GM23338 (cell line): ENCODE measurements at regions not wholly inside any gene's neighbourhood (a gene's known extent, or its start where the extent isn't known, plus 50 kb on each side); places are given as distances from the start of the nearest gene placed in this dataset.

Source experiments
- ATAC-seq: fragments of 200-7000 bp; cut with Tn5 transposase; 3 replicates; pipeline ENCODE4 v1.9.1; 2020
- DNase-seq: peaks from one replicate; pipeline ENCODE4 v3.0.0-alpha.2; 2015; ENCODE audit warnings: low spot score
- H2AFZ ChIP-seq: fragments of 200-600 bp; sonication (generic); 2 replicates; pipeline ENCODE4 v1.8.0; 2016; ENCODE audit warnings: antibody characterized with exemption, mild to moderate bottlenecking, moderate library complexity
- H3F3A ChIP-seq: fragments of 200-600 bp; sonication (generic); replicated peaks from 2 replicates; pipeline ENCODE4 v1.8.0; 2017; ENCODE audit warnings: antibody characterized with exemption, mixed run types, low read depth
- H3K27ac ChIP-seq: fragments of 200-600 bp; sonication (generic); 2 replicates; pipeline ENCODE4 v1.6.1; 2016; ENCODE audit warnings: low read depth
- H3K27me3 ChIP-seq: fragments of 200-600 bp; sonication (generic); 2 replicates; pipeline ENCODE4 v1.8.0; 2016; ENCODE audit warnings: mild to moderate bottlenecking, mixed run types, moderate library complexity; ENCODE audit not compliant: insufficient read depth
- H3K36me3 ChIP-seq: fragments of 200-600 bp; sonication (generic); 2 replicates; pipeline ENCODE4 v1.8.0; 2016; ENCODE audit warnings: mild to moderate bottlenecking; ENCODE audit not compliant: insufficient read depth
- H3K4me1 ChIP-seq: fragments of 200-600 bp; sonication (generic); 2 replicates; pipeline ENCODE4 v1.8.0; 2016; ENCODE audit warnings: mild to moderate bottlenecking, moderate library complexity; ENCODE audit not compliant: insufficient read depth
- H3K4me2 ChIP-seq: fragments of 200-600 bp; sonication (generic); 2 replicates; pipeline ENCODE4 v1.7.1; 2017; ENCODE audit warnings: mixed run types
- H3K4me3 ChIP-seq: fragments of 200-600 bp; sonication (generic); 2 replicates; pipeline ENCODE4 v1.6.1; 2016; ENCODE audit warnings: mixed run types
- H3K79me2 ChIP-seq: fragments of 200-600 bp; sonication (generic); replicated peaks from 2 replicates; pipeline ENCODE4 v1.8.0; 2017; ENCODE audit warnings: mild to moderate bottlenecking; ENCODE audit not compliant: insufficient read depth
- H3K9me2 ChIP-seq: fragments of 200-600 bp; sonication (generic); 2 replicates; pipeline ENCODE4 v1.8.0; 2017; ENCODE audit not compliant: insufficient read depth
- H4K20me1 ChIP-seq: fragments of 200-600 bp; sonication (generic); replicated peaks from 2 replicates; pipeline ENCODE4 v1.8.0; 2017; ENCODE audit warnings: mild to moderate bottlenecking; ENCODE audit not compliant: insufficient read depth
- H3K27ac Mint-ChIP-seq: 2 replicates; pipeline ENCODE4 v1.8.0; 2020; ENCODE audit warnings: inconsistent platforms, mild to moderate bottlenecking, moderate library complexity, mixed read lengths
- H3K27me3 Mint-ChIP-seq: 3 replicates; pipeline ENCODE4 v1.8.0; 2022; ENCODE audit warnings: low read depth, mild to moderate bottlenecking, moderate library complexity, mixed read lengths, inconsistent platforms; ENCODE audit not compliant: insufficient read depth, poor library complexity
- H3K36me3 Mint-ChIP-seq: 3 replicates; pipeline ENCODE4 v1.8.0; 2021; ENCODE audit warnings: low read depth, mild to moderate bottlenecking, inconsistent platforms, moderate library complexity, mixed read lengths
- H3K4me1 Mint-ChIP-seq: 3 replicates; pipeline ENCODE4 v1.8.0; 2020; ENCODE audit warnings: mild to moderate bottlenecking, inconsistent platforms, mixed read lengths
- H3K4me3 Mint-ChIP-seq: 3 replicates; pipeline ENCODE4 v1.8.0; 2021; ENCODE audit warnings: moderate library complexity, mild to moderate bottlenecking, inconsistent platforms, mixed read lengths
- H3K9me3 Mint-ChIP-seq: 3 replicates; pipeline ENCODE4 v1.8.0; 2020; ENCODE audit warnings: moderate library complexity, mild to moderate bottlenecking, inconsistent platforms, mixed read lengths
- ETS1 ChIP-seq: IDR thresholded peaks from 2 replicates; pipeline ENCODE4 v1.6.1; 2016; ENCODE audit warnings: antibody characterized with exemption
- EZH2 ChIP-seq: fragments of 200-600 bp; sonication (generic); IDR thresholded peaks from one replicate; pipeline ENCODE4 v1.8.0; 2017; ENCODE audit warnings: antibody characterized with exemption, mild to moderate bottlenecking, low read depth; ENCODE audit not compliant: unreplicated experiment
- EZH2phosphoT487 ChIP-seq: fragments of 200-600 bp; sonication (generic); IDR thresholded peaks from one replicate; pipeline ENCODE4 v1.8.1; 2018; ENCODE audit warnings: antibody characterized with exemption; ENCODE audit not compliant: unreplicated experiment
- POLR2AphosphoS5 ChIP-seq: IDR thresholded peaks from 2 replicates; pipeline ENCODE4 v1.6.1; 2016; ENCODE audit warnings: antibody characterized with exemption, low read depth
- STAT1 ChIP-seq: IDR thresholded peaks from one replicate; pipeline ENCODE4 v1.6.1; 2016; ENCODE audit warnings: antibody characterized with exemption; ENCODE audit not compliant: unreplicated experiment
- ZNF114 ChIP-seq: fragments of 250-450 bp; sonication (Bioruptor Pico); IDR thresholded peaks from 2 replicates; pipeline ENCODE4 v1.5.0; 2020; ENCODE audit warnings: mild to moderate bottlenecking, moderate library complexity
- ZNF331 ChIP-seq: fragments of 250-450 bp; sonication (Bioruptor Pico); IDR thresholded peaks from 2 replicates; pipeline ENCODE4 v1.5.0; 2020; ENCODE audit warnings: low read depth, mild to moderate bottlenecking, moderate library complexity
- ZNF462 ChIP-seq: fragments of 250-450 bp; sonication (Bioruptor Pico); IDR thresholded peaks from 2 replicates; pipeline ENCODE4 v1.5.0; 2020; ENCODE audit warnings: mild to moderate bottlenecking, moderate library complexity
- TF ChIP-seq, protein P1 (sequence below), 2 experiments: fragments of 200-600 bp in 1 of 2; sonication (generic) in 1 of 2; conservative IDR thresholded peaks; 2 replicates each; pipeline versions ENCODE4 v1.5.1 to v1.6.1; 2016 to 2017; ENCODE audit warnings: antibody characterized with exemption in 2 of 2, low read depth in 2 of 2, mild to moderate bottlenecking in 2 of 2, moderate library complexity in 1 of 2
- TF ChIP-seq, protein P2 (sequence below): IDR thresholded peaks from one replicate; pipeline ENCODE4 v1.6.1; 2018; ENCODE audit warnings: antibody characterized with exemption; ENCODE audit not compliant: unreplicated experiment

DNA sequence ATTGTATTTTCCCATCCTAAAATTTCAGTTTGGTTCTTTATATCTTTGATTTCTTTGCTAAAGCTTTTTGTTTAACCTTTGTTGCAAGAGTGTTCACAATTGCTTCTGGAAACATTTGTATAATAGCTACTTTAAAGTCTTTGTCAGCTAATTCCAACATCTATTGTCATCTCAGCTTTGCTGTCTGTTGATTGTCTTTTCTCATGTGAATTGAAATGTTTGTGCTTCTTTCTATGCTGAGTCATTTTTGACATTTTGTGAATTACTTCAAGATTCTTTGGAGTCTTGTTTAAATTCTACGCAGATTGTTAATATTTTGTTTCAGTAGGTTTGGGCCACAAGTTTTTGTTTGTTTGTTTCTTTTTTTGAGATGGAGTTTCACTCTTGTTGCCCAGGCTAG lies 73.2 kb downstream of the SUCNR1 start:
- H3K4me1 ChIP-seq: no peaks in the 10 kb centered on the region
- no peaks in the 10 kb centered on the region for H4K20me1 ChIP-seq
- DNase-seq: no peak
- no peaks in the 10 kb centered on the region for H3K36me3 ChIP-seq
- no peaks in the 10 kb centered on the region for H3K27me3 ChIP-seq
- H3F3A ChIP-seq: no peaks in the 10 kb centered on the region
- no peaks in the 10 kb centered on the region for H3K9me3 Mint-ChIP-seq
- peak overlapping the region; percentile 7; the same call in 1 of the 2 replicates for H2AFZ ChIP-seq
- H3K27ac Mint-ChIP-seq: peak overlapping the region; percentile 62; the same call in 1 of the 2 replicates
- no peak overlapping the region for H3K4me2 ChIP-seq
- H3K4me3 Mint-ChIP-seq: no peak overlapping the region
- no peak for TF ChIP-seq STAT1
- TF ChIP-seq EZH2: no peak
- TF ChIP-seq EZH2phosphoT487: no peak
- no peak for TF ChIP-seq ZNF114
- no peak overlapping the region for H3K27ac ChIP-seq
- H3K4me3 ChIP-seq: no peak overlapping the region
- H3K27me3 Mint-ChIP-seq: no peaks in the 10 kb centered on the region
- H3K9me2 ChIP-seq: no peaks in the 10 kb centered on the region
- H3K79me2 ChIP-seq: no peaks in the 10 kb centered on the region
- no peaks in the 10 kb centered on the region for H3K36me3 Mint-ChIP-seq
- no peaks in the 10 kb centered on the region for H3K4me1 Mint-ChIP-seq
- no peak for ATAC-seq

DNA sequence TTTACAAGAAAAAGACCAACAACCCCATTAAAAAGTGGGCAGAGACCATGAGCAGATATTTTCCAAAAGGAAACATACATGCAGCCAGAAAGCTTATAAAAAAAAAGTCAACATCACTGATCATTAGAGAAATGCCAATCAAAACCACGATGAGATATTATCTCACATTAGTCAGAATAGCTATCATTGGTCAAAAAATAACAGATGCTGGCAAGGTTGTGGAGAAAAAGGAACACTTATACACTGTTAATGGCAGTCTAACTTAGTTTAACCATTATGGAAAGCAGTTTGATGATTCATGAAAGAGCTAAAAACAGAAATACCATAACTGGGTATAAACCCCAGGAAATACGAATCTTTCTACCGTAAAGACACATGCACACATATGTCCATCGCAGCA lies 76.3 kb downstream of the SUCNR1 start:
- Mint-ChIP-seq H3K4me1 (no peaks in the 10 kb centered on the region), H3K27ac (no peak overlapping the region), H3K4me3 (no peak overlapping the region), H3K9me3 (no peaks in the 10 kb centered on the region), H3K36me3 (no peaks in the 10 kb centered on the region), H3K27me3 (no peaks in the 10 kb centered on the region)
- H3F3A ChIP-seq: no peaks in the 10 kb centered on the region
- no peaks in the 10 kb centered on the region for H3K27me3 ChIP-seq
- ATAC-seq (no peak), DNase-seq (no peak)
- no peaks in the 10 kb centered on the region for H3K36me3 ChIP-seq
- H3K4me3 ChIP-seq: no peak overlapping the region
- H3K9me2 ChIP-seq: no peaks in the 10 kb centered on the region
- no peak overlapping the region for H3K27ac ChIP-seq
- H3K79me2 ChIP-seq: no peaks in the 10 kb centered on the region
- H2AFZ ChIP-seq: no peak overlapping the region
- no peak overlapping the region for H3K4me2 ChIP-seq
- H4K20me1 ChIP-seq: no peaks in the 10 kb centered on the region
- H3K4me1 ChIP-seq: no peaks in the 10 kb centered on the region
- TF ChIP-seq ZNF462 (CRISPR knock-in tag): no peak
- TF ChIP-seq, protein P1, sequence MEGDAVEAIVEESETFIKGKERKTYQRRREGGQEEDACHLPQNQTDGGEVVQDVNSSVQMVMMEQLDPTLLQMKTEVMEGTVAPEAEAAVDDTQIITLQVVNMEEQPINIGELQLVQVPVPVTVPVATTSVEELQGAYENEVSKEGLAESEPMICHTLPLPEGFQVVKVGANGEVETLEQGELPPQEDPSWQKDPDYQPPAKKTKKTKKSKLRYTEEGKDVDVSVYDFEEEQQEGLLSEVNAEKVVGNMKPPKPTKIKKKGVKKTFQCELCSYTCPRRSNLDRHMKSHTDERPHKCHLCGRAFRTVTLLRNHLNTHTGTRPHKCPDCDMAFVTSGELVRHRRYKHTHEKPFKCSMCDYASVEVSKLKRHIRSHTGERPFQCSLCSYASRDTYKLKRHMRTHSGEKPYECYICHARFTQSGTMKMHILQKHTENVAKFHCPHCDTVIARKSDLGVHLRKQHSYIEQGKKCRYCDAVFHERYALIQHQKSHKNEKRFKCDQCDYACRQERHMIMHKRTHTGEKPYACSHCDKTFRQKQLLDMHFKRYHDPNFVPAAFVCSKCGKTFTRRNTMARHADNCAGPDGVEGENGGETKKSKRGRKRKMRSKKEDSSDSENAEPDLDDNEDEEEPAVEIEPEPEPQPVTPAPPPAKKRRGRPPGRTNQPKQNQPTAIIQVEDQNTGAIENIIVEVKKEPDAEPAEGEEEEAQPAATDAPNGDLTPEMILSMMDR (conservative IDR thresholded peaks at IDR 0.05; ENCODE audit: low read depth in 2 of 2): no peak
- TF ChIP-seq ZNF331 (CRISPR knock-in tag): no peak
- no peak for TF ChIP-seq STAT1
- TF ChIP-seq, protein P2, sequence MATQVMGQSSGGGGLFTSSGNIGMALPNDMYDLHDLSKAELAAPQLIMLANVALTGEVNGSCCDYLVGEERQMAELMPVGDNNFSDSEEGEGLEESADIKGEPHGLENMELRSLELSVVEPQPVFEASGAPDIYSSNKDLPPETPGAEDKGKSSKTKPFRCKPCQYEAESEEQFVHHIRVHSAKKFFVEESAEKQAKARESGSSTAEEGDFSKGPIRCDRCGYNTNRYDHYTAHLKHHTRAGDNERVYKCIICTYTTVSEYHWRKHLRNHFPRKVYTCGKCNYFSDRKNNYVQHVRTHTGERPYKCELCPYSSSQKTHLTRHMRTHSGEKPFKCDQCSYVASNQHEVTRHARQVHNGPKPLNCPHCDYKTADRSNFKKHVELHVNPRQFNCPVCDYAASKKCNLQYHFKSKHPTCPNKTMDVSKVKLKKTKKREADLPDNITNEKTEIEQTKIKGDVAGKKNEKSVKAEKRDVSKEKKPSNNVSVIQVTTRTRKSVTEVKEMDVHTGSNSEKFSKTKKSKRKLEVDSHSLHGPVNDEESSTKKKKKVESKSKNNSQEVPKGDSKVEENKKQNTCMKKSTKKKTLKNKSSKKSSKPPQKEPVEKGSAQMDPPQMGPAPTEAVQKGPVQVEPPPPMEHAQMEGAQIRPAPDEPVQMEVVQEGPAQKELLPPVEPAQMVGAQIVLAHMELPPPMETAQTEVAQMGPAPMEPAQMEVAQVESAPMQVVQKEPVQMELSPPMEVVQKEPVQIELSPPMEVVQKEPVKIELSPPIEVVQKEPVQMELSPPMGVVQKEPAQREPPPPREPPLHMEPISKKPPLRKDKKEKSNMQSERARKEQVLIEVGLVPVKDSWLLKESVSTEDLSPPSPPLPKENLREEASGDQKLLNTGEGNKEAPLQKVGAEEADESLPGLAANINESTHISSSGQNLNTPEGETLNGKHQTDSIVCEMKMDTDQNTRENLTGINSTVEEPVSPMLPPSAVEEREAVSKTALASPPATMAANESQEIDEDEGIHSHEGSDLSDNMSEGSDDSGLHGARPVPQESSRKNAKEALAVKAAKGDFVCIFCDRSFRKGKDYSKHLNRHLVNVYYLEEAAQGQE: no peak
- TF ChIP-seq EZH2phosphoT487: no peak
- TF ChIP-seq POLR2AphosphoS5: no peak
- TF ChIP-seq ETS1: no peak
